Liver (tissue), 8 donors: ENCODE measurements at regions not wholly inside any gene's neighbourhood (a gene's known extent, or its start where the extent isn't known, plus 50 kb on each side); places are given as distances from the start of the nearest gene placed in this dataset.

Experiments
- DNase-seq: peaks from one replicate; pipeline ENCODE4 v3.0.0-alpha.2; 2017; ENCODE audit warnings: low spot score
- H3K27ac ChIP-seq, 2 donors: one replicate each; pipeline ENCODE4 v1.7.0; 2013; ENCODE audit warnings: inconsistent platforms in 2 of 2, low read length in 2 of 2, control low read depth in 1 of 2, low read depth in 1 of 2, mild to moderate bottlenecking in 1 of 2
- H3K27me3 ChIP-seq, 4 donors: one replicate each; pipeline versions ENCODE4 v1.6.1 to v1.7.0; 2013; ENCODE audit warnings: low read length in 3 of 4, inconsistent platforms in 1 of 4, mild to moderate bottlenecking in 1 of 4, moderate library complexity in 1 of 4; ENCODE audit not compliant: control insufficient read depth in 4 of 4, insufficient read depth in 4 of 4
- H3K36me3 ChIP-seq, 4 donors: one replicate each; pipeline versions ENCODE4 v1.6.1 to v1.7.0; 2013; ENCODE audit warnings: low read length in 3 of 4, mild to moderate bottlenecking in 3 of 4, low read depth in 1 of 4, moderate library complexity in 1 of 4; ENCODE audit not compliant: control insufficient read depth in 4 of 4, insufficient read depth in 3 of 4
- H3K4me1 ChIP-seq, 4 donors: one replicate each; pipeline versions ENCODE4 v1.6.1 to v1.7.0; 2013; ENCODE audit warnings: low read length in 3 of 4, mild to moderate bottlenecking in 3 of 4, moderate library complexity in 1 of 4; ENCODE audit not compliant: control insufficient read depth in 4 of 4, insufficient read depth in 4 of 4
- H3K4me3 ChIP-seq, 3 donors: one replicate each; pipeline versions ENCODE4 v1.6.1 to v1.7.0; 2013; ENCODE audit warnings: low read length in 3 of 3, control low read depth in 1 of 3, low read depth in 1 of 3, mild to moderate bottlenecking in 1 of 3
- H3K9ac ChIP-seq, 2 donors: one replicate each; pipeline ENCODE4 v1.7.0; 2013; ENCODE audit warnings: low read length in 2 of 2, mild to moderate bottlenecking in 2 of 2, moderate library complexity in 2 of 2, control low read depth in 1 of 2, low read depth in 1 of 2
- H3K9me3 ChIP-seq, 4 donors: one replicate each; pipeline versions ENCODE4 v1.6.1 to v1.7.0; 2013; ENCODE audit warnings: low read length in 3 of 4; ENCODE audit not compliant: control insufficient read depth in 4 of 4
- EGR1 ChIP-seq, 2 donors: IDR thresholded peaks; 2 replicates each; pipeline ENCODE4 v1.6.1; 2016 to 2018; ENCODE audit warnings: antibody characterized with exemption in 2 of 2, low read depth in 2 of 2
- FOXA1 ChIP-seq: IDR thresholded peaks from 2 replicates; pipeline ENCODE4 v1.6.1; 2016; ENCODE audit warnings: antibody characterized with exemption
- FOXA2 ChIP-seq: IDR thresholded peaks from 2 replicates; pipeline ENCODE4 v1.6.1; 2016; ENCODE audit warnings: antibody characterized with exemption
- HNF4A ChIP-seq, 2 donors: conservative IDR thresholded peaks; 2 replicates each; pipeline ENCODE4 v1.6.1; 2016; ENCODE audit warnings: antibody characterized with exemption in 2 of 2, mild to moderate bottlenecking in 2 of 2
- HNF4G ChIP-seq: IDR thresholded peaks from 2 replicates; pipeline ENCODE4 v1.6.1; 2016; ENCODE audit warnings: antibody characterized with exemption
- JUND ChIP-seq, 2 donors: IDR thresholded peaks; 2 replicates each; pipeline ENCODE4 v1.6.1; 2016; ENCODE audit warnings: antibody characterized with exemption in 2 of 2
- MAX ChIP-seq: IDR thresholded peaks from 2 replicates; pipeline ENCODE4 v1.6.1; 2016; ENCODE audit warnings: antibody characterized with exemption
- REST ChIP-seq: IDR thresholded peaks from 2 replicates; pipeline ENCODE4 v1.6.1; 2016; ENCODE audit warnings: antibody characterized with exemption, mild to moderate bottlenecking
- RXRA ChIP-seq, 2 donors: IDR thresholded peaks; 2 replicates each; pipeline ENCODE4 v1.6.1; 2017 to 2018; ENCODE audit warnings: antibody characterized with exemption in 2 of 2, mild to moderate bottlenecking in 1 of 2
- SP1 ChIP-seq: IDR thresholded peaks from 2 replicates; pipeline ENCODE4 v1.6.1; 2018; ENCODE audit warnings: antibody characterized with exemption, mild to moderate bottlenecking
- TAF1 ChIP-seq: conservative IDR thresholded peaks from 2 replicates; pipeline ENCODE4 v1.6.1; 2016; ENCODE audit warnings: antibody characterized with exemption, mild to moderate bottlenecking
- YY1 ChIP-seq: IDR thresholded peaks from 2 replicates; pipeline ENCODE4 v1.6.1; 2016; ENCODE audit warnings: antibody characterized with exemption, mild to moderate bottlenecking
- WGBS: extraction: QIAGEN DNeasy Blood & Tissue Kit; methylation state at CpG from one replicate; pipeline ENCODE4 v1.1.7; 2013; 5-methylcytosine and 5-hydroxymethylcytosine counted together
- TF ChIP-seq, protein P1 (sequence below): fragments of 150-350 bp; IDR thresholded peaks from 2 replicates; pipeline ENCODE4 v1.5.1; 2017; ENCODE audit warnings: improper control_type of control experiment, low read depth, low read length; ENCODE audit not compliant: missing input control
- donor health status: healthy.
- donor health status: healthy.
- donor health status: healthy.
- donor health status: healthy.
- donor health status: healthy.

GRCh38 chr5:108607421-108607820 is 140.3 kb upstream of the FER start:
- Histone ChIP-seq H3K27ac (no peak overlapping the region), H3K4me3 (no peak overlapping the region), H3K9me3 (no peaks in the 10 kb centered on the region), H3K9ac (no peak overlapping the region), H3K27me3 (peaks cover 0 to 5% (median 0%) of the 10 kb centered on the region in 4 donors), H3K4me1 (no peaks in the 10 kb centered on the region), H3K36me3 (no peaks in the 10 kb centered on the region)
- TF ChIP-seq FOXA2 (no peak), SP1 (no peak), REST (no peak)
- 73% methylated on average over 1 of the region's 1 CpG for WGBS
- no peak for DNase-seq

GRCh38 chr5:108606185-108606584 is 141.5 kb upstream of the FER start:
- no peak for TF ChIP-seq FOXA1
- TF ChIP-seq, protein P1, sequence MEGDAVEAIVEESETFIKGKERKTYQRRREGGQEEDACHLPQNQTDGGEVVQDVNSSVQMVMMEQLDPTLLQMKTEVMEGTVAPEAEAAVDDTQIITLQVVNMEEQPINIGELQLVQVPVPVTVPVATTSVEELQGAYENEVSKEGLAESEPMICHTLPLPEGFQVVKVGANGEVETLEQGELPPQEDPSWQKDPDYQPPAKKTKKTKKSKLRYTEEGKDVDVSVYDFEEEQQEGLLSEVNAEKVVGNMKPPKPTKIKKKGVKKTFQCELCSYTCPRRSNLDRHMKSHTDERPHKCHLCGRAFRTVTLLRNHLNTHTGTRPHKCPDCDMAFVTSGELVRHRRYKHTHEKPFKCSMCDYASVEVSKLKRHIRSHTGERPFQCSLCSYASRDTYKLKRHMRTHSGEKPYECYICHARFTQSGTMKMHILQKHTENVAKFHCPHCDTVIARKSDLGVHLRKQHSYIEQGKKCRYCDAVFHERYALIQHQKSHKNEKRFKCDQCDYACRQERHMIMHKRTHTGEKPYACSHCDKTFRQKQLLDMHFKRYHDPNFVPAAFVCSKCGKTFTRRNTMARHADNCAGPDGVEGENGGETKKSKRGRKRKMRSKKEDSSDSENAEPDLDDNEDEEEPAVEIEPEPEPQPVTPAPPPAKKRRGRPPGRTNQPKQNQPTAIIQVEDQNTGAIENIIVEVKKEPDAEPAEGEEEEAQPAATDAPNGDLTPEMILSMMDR: no peak
- TF ChIP-seq YY1: no peak
- TF ChIP-seq TAF1: no peak
- TF ChIP-seq HNF4G: no peak
- Histone ChIP-seq H3K4me3 (no peak overlapping the region), H3K9me3 (no peaks in the 10 kb centered on the region), H3K4me1 (no peaks in the 10 kb centered on the region), H3K27ac (no peak overlapping the region), H3K9ac (no peak overlapping the region), H3K27me3 (peaks cover 0 to 5% (median 0%) of the 10 kb centered on the region in 4 donors), H3K36me3 (no peaks in the 10 kb centered on the region)
- no peak for DNase-seq

- Histone ChIP-seq H3K9ac (no peak overlapping the region), H3K27ac (no peak overlapping the region), H3K36me3 (no peaks in the 10 kb centered on the region), H3K4me1 (no peaks in the 10 kb centered on the region), H3K27me3 (peaks cover 0 to 5% (median 0%) of the 10 kb centered on the region in 4 donors), H3K4me3 (no peak overlapping the region), H3K9me3 (no peaks in the 10 kb centered on the region)
- DNase-seq: no peak
- WGBS: 78% methylated on average over 1 of the region's 1 CpG
- no peak for TF ChIP-seq EGR1 (IDR thresholded peaks at IDR 0.05; ENCODE audit: low read depth in 2 of 2)
- TF ChIP-seq FOXA1: no peak
- TF ChIP-seq HNF4A (conservative IDR thresholded peaks at IDR 0.05): no peak
- no peak for TF ChIP-seq TAF1
- TF ChIP-seq RXRA (IDR thresholded peaks at IDR 0.05): no peak
- no peak for TF ChIP-seq MAX
- TF ChIP-seq, protein P1: no peak
- no peak for TF ChIP-seq FOXA2
- no peak for TF ChIP-seq SP1
- TF ChIP-seq JUND (IDR thresholded peaks at IDR 0.05): no peak
- no peak for TF ChIP-seq HNF4G
- no peak for TF ChIP-seq REST
These were observed 144.9 kb upstream of the FER start for GRCh38 chr5:108602830-108603229.
